ENCODE measurements at regions not wholly inside any gene's neighbourhood (a gene's known extent, or its start where the extent isn't known, plus 50 kb on each side); places are given as distances from the start of the nearest gene placed in this dataset.

DNA sequence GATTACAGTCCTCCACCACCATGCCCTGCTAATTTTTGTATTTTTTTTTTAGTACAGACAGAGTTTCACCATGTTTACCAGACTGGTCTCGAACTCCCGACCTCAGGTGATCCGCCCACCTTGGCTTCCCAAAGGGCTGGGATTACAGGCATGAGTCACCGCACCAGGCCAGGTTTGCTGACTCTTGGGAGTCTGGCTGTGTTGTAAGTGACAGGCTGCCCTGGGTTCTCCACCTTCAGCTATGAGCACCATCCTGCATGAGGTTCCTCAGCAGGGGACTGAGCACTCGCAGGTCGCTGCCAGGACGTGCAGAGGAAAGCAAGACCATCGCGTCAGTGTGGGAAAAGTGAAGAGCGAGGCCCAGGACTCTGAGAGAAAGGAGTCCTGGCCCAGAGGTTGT lies 112.6 kb upstream of the NDUFV2 start:
- Histone ChIP-seq H3K4me1 (replicated peaks in 1 of 4; ENCODE audit: control insufficient read depth in 3 of 4, insufficient read depth in 4 of 4, low read length in 3 of 4) (no peaks in the 10 kb centered on the region), H3K4me3 (ENCODE audit: extremely low read depth in 1 of 4, insufficient read depth in 2 of 4, low read depth in 3 of 4, low read length in 4 of 4) (no peak overlapping the region), H2AK5ac (ENCODE audit: low read depth, low read length) (no peak overlapping the region), H3K9me3 (ENCODE audit: insufficient read depth in 2 of 2, low read depth in 1 of 2, low read length in 1 of 2) (no peaks in the 10 kb centered on the region), H2BK12ac (ENCODE audit: low read depth, low read length) (peak overlapping the region; percentile 30; the same call in 1 of the 2 replicates), H4K20me1 (replicated peaks in 1 of 2; ENCODE audit: control insufficient read depth in 1 of 2, insufficient read depth in 2 of 2, low read length in 2 of 2) (no peaks in the 10 kb centered on the region), H3K4me2 (ENCODE audit: insufficient read depth in 1 of 2, low read depth in 2 of 2, low read length in 2 of 2) (no peak overlapping the region), H3K27ac (ENCODE audit: low read depth, low read length) (no peak overlapping the region), H4K8ac (ENCODE audit: extremely low read depth, insufficient read depth, low read length) (no peak overlapping the region), H3K79me1 (ENCODE audit: low read depth, low read length) (no peaks in the 10 kb centered on the region), H3K4ac (replicated peaks; ENCODE audit: insufficient read length, low read depth, low read length) (no peak overlapping the region), H3K14ac (ENCODE audit: insufficient read length) (no peak overlapping the region), H4K5ac (ENCODE audit: insufficient read length, low read depth, low read length) (no peak overlapping the region), H3K23me2 (ENCODE audit: low read depth, low read length) (no peaks in the 10 kb centered on the region), H2BK15ac (ENCODE audit: low read length) (0 out of 2 replicates have a peak overlapping the region, but pooled peaks have one; percentile 76), H3K79me2 (ENCODE audit: control insufficient read depth in 1 of 2, insufficient read depth in 2 of 2, low read length in 2 of 2) (no peaks in the 10 kb centered on the region), H3K27me3 (replicated peaks in 1 of 4; ENCODE audit: control insufficient read depth in 3 of 4, extremely low read depth in 1 of 4, insufficient read depth in 3 of 4, low read length in 3 of 4) (no peaks in the 10 kb centered on the region), H2BK5ac (ENCODE audit: low read depth, low read length) (no peak overlapping the region), H3K36me3 (ENCODE audit: control insufficient read depth in 2 of 4, insufficient read depth in 4 of 4, low read length in 3 of 4) (no peaks in the 10 kb centered on the region), H4K91ac (replicated peaks; ENCODE audit: insufficient read length, low read length) (no peak overlapping the region), H3K23ac (ENCODE audit: insufficient read length) (no peak overlapping the region), H3K18ac (ENCODE audit: extremely low read depth, low read length) (no peak overlapping the region), H3K56ac (replicated peaks; ENCODE audit: insufficient read length, low read depth, low read length) (no peak overlapping the region), H2AFZ (ENCODE audit: low read length) (no peak overlapping the region), H2BK120ac (replicated peaks; ENCODE audit: low read depth, low read length) (no peak overlapping the region), H3K9ac (replicated peaks in 1 of 4; ENCODE audit: extremely low read depth in 1 of 4, low read depth in 3 of 4, low read length in 3 of 4) (no peak overlapping the region), H2BK20ac (ENCODE audit: low read length) (no peak overlapping the region)
- ChIA-PET CTCF (ENCODE audit: partially characterized antibody) (interaction anchor here (0.6 to 4.2 kb wide), 7 partner anchors 66 to 336 kb away, joined by 3 to 31 read pairs (median 4); no protein-coding TSS in a partner anchor), POLR2A (ENCODE audit: partially characterized antibody) (no interaction called here)
- no peak for FAIRE-seq
- no peak for DNase-seq (ENCODE audit: low read depth in 1 of 2, low spot score in 2 of 2)
- 87% methylated on average over 10 of the region's 10 CpGs; no CpG with 5 or more reads in 1 of the 2 experiments for WGBS, 2 experiments (ENCODE audit: extremely low coverage in 1 of 2, insufficient coverage in 1 of 2, insufficient read length in 1 of 2, insufficient replicate concordance in 2 of 2, low coverage in 1 of 2, low lambda C conversion rate in 2 of 2, missing lambda C conversion rate in 1 of 2)
- no peak for TF ChIP-seq GTF2F1 (IDR thresholded peaks at IDR 0.05; ENCODE audit: borderline replicate concordance, low read depth, low read length)
- no peak for TF ChIP-seq TBP (IDR thresholded peaks at IDR 0.05; ENCODE audit: low read depth, low read length)
- TF ChIP-seq RBBP5 (IDR thresholded peaks at IDR 0.05; ENCODE audit: borderline replicate concordance, low read depth, low read length), result no peak
- no peak for TF ChIP-seq JUN (IDR thresholded peaks at IDR 0.05; ENCODE audit: low read depth, low read length)

Data from H1 (cell line).